ENCODE measurements at regions not wholly inside any gene's neighbourhood (a gene's known extent, or its start where the extent isn't known, plus 50 kb on each side); places are given as distances from the start of the nearest gene placed in this dataset.

DNA sequence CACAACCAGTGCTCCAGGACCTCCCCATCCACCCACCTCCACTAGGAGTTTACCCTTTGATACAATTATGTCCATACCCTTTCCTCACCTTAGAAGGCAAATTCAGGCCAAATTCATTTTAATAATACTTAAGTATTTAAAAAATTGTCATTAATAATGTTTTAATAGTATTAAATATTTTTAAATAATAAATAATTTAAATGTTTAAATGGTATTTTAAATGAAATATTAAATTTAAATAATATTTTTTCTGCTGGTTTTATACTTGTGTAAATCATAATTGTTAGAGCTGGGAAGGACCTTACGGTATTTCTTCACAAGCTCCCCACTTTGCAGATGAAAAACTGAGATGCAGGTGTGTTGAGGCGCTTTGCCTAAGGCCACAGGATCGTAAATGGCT lies 67.8 kb downstream of the NRN1 start:
- Histone ChIP-seq H3K4me1 (replicated peaks in 1 of 2) (no peaks in the 10 kb centered on the region), H3K9me3 (replicated peaks in 1 of 3) (no peaks in the 10 kb centered on the region), H3K4me3 (no peak overlapping the region), H3K36me3 (replicated peaks in 1 of 2) (no peaks in the 10 kb centered on the region), H3K27ac (no peak overlapping the region), H3K27me3 (no peaks in the 10 kb centered on the region)
- WGBS, 4 donors: 86 to 93% (median 89%) methylated on average over 3 of the region's 3 CpGs
- intact Hi-C loops (cut with DNase I): no loop called here
- DNase-seq: no peak
- TF ChIP-seq, protein P1, sequence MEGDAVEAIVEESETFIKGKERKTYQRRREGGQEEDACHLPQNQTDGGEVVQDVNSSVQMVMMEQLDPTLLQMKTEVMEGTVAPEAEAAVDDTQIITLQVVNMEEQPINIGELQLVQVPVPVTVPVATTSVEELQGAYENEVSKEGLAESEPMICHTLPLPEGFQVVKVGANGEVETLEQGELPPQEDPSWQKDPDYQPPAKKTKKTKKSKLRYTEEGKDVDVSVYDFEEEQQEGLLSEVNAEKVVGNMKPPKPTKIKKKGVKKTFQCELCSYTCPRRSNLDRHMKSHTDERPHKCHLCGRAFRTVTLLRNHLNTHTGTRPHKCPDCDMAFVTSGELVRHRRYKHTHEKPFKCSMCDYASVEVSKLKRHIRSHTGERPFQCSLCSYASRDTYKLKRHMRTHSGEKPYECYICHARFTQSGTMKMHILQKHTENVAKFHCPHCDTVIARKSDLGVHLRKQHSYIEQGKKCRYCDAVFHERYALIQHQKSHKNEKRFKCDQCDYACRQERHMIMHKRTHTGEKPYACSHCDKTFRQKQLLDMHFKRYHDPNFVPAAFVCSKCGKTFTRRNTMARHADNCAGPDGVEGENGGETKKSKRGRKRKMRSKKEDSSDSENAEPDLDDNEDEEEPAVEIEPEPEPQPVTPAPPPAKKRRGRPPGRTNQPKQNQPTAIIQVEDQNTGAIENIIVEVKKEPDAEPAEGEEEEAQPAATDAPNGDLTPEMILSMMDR (IDR thresholded peaks at IDR 0.05): no peak
- no peak for TF ChIP-seq POLR2A (IDR thresholded peaks at IDR 0.05)

DNA sequence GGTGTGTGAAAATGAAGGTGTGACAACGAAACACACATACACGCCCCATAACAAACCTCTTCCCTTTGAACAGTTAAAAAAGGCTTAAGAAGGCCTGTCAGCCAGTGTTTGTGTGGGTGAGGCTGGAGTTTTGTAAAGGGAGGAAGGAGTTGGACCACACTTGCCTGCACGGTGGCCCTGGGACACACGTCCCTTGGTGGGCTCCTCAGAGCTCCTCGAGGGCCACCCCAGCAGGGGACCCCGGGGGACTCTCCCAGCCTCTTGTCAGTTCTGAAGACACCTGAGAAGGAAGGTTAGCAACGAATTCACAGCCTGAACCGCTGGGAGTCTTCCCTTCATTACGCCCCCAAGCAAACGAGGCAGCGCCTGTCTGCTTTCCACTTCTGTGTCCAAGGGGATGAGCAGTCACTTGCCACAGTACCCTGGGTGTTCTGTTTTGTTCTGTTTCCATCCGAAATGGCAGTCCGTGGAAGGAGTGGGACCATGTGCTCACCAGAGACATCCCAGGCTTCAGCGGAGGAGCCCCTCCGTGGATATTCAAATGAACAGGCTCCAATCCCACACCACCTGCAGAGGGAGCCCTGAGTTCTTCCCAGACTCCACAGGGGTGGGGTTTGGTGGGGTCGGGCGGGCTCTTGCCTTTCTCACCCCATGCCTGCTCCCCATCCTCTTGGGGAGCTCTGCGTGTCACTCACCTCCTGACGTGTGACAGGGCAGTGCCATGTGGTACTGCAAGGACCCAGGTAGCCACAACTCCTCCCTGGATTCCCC lies 68.6 kb downstream of the NRN1 start:
- Histone ChIP-seq H3K4me3 (no peak overlapping the region), H3K4me1 (replicated peaks in 1 of 2) (no peaks in the 10 kb centered on the region), H3K27ac (no peak overlapping the region), H3K9me3 (replicated peaks in 1 of 3) (no peaks in the 10 kb centered on the region), H3K36me3 (replicated peaks in 1 of 2) (no peaks in the 10 kb centered on the region), H3K27me3 (no peaks in the 10 kb centered on the region)
- 78 to 87% (median 82%) methylated on average over 19 of the region's 19 CpGs for WGBS, 4 donors
- intact Hi-C loops (cut with DNase I): no loop called here
- DNase-seq: no peak
- TF ChIP-seq, protein P1 (IDR thresholded peaks at IDR 0.05): no peak
- no peak for TF ChIP-seq POLR2A (IDR thresholded peaks at IDR 0.05)

DNA sequence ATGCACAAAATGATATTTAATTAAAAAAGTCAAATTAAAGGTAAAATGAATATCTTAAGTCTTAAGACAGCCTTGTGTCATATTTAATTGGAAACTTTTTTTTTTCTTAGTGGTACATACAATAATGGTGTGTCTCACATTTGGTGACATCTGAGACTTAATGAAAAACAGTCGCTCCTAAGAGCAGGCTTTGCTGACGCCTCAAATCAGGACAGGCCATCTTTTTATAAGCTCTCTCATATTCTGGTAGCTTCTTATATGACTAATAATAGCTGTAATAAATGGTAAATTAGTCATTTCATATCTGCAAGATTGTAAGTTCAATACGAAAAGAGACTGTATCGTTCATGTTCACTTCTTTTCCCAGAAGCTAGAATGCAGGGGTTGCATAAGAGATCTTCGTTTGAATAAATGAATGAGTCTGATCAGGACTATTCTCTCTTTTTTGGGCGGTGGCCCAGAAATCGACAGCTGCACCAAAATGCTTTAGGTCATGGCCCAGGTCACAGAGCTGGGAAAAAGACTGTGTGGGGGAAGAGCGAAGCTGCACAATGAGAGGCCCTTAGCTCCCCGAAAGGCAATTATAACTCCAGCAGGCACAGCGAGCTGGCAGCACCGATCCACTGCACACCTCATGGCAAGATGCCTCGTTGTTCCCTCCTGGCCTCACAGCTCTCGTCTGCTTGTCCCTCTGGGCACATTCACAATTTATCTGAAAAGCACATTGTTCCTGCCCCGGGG lies 69.4 kb downstream of the NRN1 start:
- WGBS, 4 donors: 75 to 79% (median 76%) methylated on average over 14 of the region's 14 CpGs
- Histone ChIP-seq H3K27ac (no peak overlapping the region), H3K9me3 (replicated peaks in 1 of 3) (no peaks in the 10 kb centered on the region), H3K27me3 (no peaks in the 10 kb centered on the region), H3K4me1 (replicated peaks in 1 of 2) (no peaks in the 10 kb centered on the region), H3K36me3 (replicated peaks in 1 of 2) (no peaks in the 10 kb centered on the region), H3K4me3 (no peak overlapping the region)
- TF ChIP-seq, protein P1 (IDR thresholded peaks at IDR 0.05): no peak
- TF ChIP-seq POLR2A (IDR thresholded peaks at IDR 0.05): no peak
- intact Hi-C loops (cut with DNase I): no loop called here
- no peak for DNase-seq

DNA sequence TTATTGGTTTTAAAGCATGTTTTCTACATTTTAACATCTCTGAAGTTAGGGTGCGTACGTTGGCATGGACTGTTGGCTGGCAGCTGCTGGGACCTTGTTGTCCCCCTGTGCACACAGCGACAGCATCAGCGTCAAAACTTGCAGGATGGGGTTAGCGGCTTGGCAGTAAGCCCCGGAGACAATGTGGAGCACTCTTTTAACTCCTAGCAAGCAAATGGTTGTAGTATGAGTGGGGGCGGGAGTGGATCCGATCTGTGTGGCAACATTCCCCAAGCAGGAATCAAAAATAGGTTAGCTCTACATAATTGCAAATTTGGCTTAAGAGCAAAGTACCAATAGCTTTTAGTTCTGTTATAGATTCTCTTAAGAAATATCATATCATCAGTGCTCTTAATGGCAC lies 70.1 kb downstream of the NRN1 start:
- H3K36me3 ChIP-seq (replicated peaks in 1 of 2): no peaks in the 10 kb centered on the region
- intact Hi-C loops (cut with DNase I): no loop called here
- no peaks in the 10 kb centered on the region for H3K4me1 ChIP-seq (replicated peaks in 1 of 2)
- no peak overlapping the region for H3K4me3 ChIP-seq
- TF ChIP-seq POLR2A (IDR thresholded peaks at IDR 0.05): no peak
- TF ChIP-seq, protein P1 (IDR thresholded peaks at IDR 0.05): no peak
- H3K27ac ChIP-seq: no peak overlapping the region
- WGBS, 4 donors: 55 to 75% (median 68%) methylated on average over 8 of the region's 8 CpGs
- no peaks in the 10 kb centered on the region for H3K9me3 ChIP-seq (replicated peaks in 1 of 3)
- H3K27me3 ChIP-seq: no peaks in the 10 kb centered on the region
- no peak for DNase-seq
